ENCODE measurements at regions not wholly inside any gene's neighbourhood (a gene's known extent, or its start where the extent isn't known, plus 50 kb on each side); places are given as distances from the start of the nearest gene placed in this dataset.

GRCh38 chr2:5991305-5991968, 299.3 kb downstream of the SOX11 start:
- DNase-seq: no peak

GRCh38 chr2:5995832-5996231, 303.6 kb downstream of the SOX11 start:
- DNase-seq: no peak

- DNase-seq: no peak
Observed at GRCh38 chr2:6008186-6008585, 316.0 kb downstream of the SOX11 start.

- DNase-seq: no peak
Observed at GRCh38 chr2:6008726-6009125, 316.5 kb downstream of the SOX11 start.

- no peak for DNase-seq
Observed at GRCh38 chr2:6010163-6010562, 318.0 kb downstream of the SOX11 start.

GRCh38 chr2:6011921-6012320, 319.7 kb downstream of the SOX11 start:
- no peak for DNase-seq

GRCh38 chr2:6017736-6018286, 325.6 kb downstream of the SOX11 start:
- no peak for DNase-seq

GRCh38 chr2:6024229-6024628, 332.0 kb downstream of the SOX11 start:
- no peak for DNase-seq

- no peak for DNase-seq
Observed at GRCh38 chr2:6024784-6025183, 332.6 kb downstream of the SOX11 start.

GRCh38 chr2:6025391-6025790, 333.2 kb downstream of the SOX11 start:
- no peak for DNase-seq

- no peak for DNase-seq
Observed at GRCh38 chr2:6027066-6027465, 334.9 kb downstream of the SOX11 start.

- DNase-seq: no peak
Observed at GRCh38 chr2:6031200-6031867, 339.1 kb downstream of the SOX11 start.

GRCh38 chr2:6036211-6036610, 344.0 kb downstream of the SOX11 start:
- no peak for DNase-seq

- DNase-seq: no peak
Observed at GRCh38 chr2:6043238-6043637, 351.1 kb downstream of the SOX11 start.

GRCh38 chr2:6052649-6053048, 360.5 kb downstream of the SOX11 start:
- DNase-seq: no peak

GRCh38 chr2:6053743-6054142, 361.6 kb downstream of the SOX11 start:
- DNase-seq: no peak

GRCh38 chr2:6054161-6054671, 362.0 kb downstream of the SOX11 start:
- DNase-seq: no peak

- no peak for DNase-seq
Observed at GRCh38 chr2:6060992-6061663, 368.9 kb downstream of the SOX11 start.

GRCh38 chr2:6064757-6065156, 372.6 kb downstream of the SOX11 start:
- DNase-seq: no peak

GRCh38 chr2:6065703-6066102, 373.5 kb downstream of the SOX11 start:
- no peak for DNase-seq

GRCh38 chr2:6067089-6067488, 374.9 kb downstream of the SOX11 start:
- DNase-seq: no peak

GRCh38 chr2:6067806-6068205, 375.6 kb downstream of the SOX11 start:
- DNase-seq: no peak

- DNase-seq: no peak
Observed at GRCh38 chr2:6068429-6068828, 376.2 kb downstream of the SOX11 start.

GRCh38 chr2:6069381-6069780, 377.2 kb downstream of the SOX11 start:
- DNase-seq: peak; percentile 83
